ENCODE measurements at regions not wholly inside any gene's neighbourhood (a gene's known extent, or its start where the extent isn't known, plus 50 kb on each side); places are given as distances from the start of the nearest gene placed in this dataset.

- BruUV-seq (replicated peaks) = no TSS peak
- H3K4me3 ChIP-seq = no peak overlapping the region
- RAD21 ChIA-PET (ENCODE audit: unreplicated experiment) = no interaction called here
- SMC1A ChIA-PET (ENCODE audit: uncharacterized antibody, unreplicated experiment) = interaction anchor here (0.9 to 1.3 kb wide), 2 partner anchors 7 to 27 kb away, joined by 4 to 7 read pairs; no protein-coding TSS in a partner anchor
- H2AFZ ChIP-seq (ENCODE audit: control insufficient read depth, low read depth, low read length) = no peak overlapping the region
- in situ Hi-C loops (cut with MboI) = no loop called here
- TF ChIP-seq USF1 (IDR thresholded peaks at IDR 0.05; ENCODE audit: borderline replicate concordance, extremely low read length, insufficient read depth, low read depth, low read length) (no peak), SMC3 (IDR thresholded peaks at IDR 0.05; ENCODE audit: borderline replicate concordance, low read length) (no peak), TAF1 (IDR thresholded peaks at IDR 0.05; ENCODE audit: borderline replicate concordance, low read depth, low read length) (no peak), IRF5 (IDR thresholded peaks at IDR 0.05; ENCODE audit: borderline replicate concordance) (no peak), NFYB (IDR thresholded peaks at IDR 0.05; ENCODE audit: insufficient read depth, low read depth, low read length) (no peak), EED (IDR thresholded peaks at IDR 0.05; ENCODE audit: low read depth) (no peak), CEBPZ (IDR thresholded peaks at IDR 0.05; ENCODE audit: low read depth, low read length) (no peak), IRF3 (IDR thresholded peaks at IDR 0.05) (no peak), ZNF24 (IDR thresholded peaks at IDR 0.05) (no peak), YY1 (IDR thresholded peaks at IDR 0.05; ENCODE audit: low read depth, low read length) (no peak), RUNX3 (IDR thresholded peaks at IDR 0.05; ENCODE audit: low read length) (no peak), BHLHE40 (IDR thresholded peaks at IDR 0.05; ENCODE audit: borderline replicate concordance in 1 of 2, low read depth in 2 of 2, low read length in 1 of 2) (no peak), REST (IDR thresholded peaks at IDR 0.05; ENCODE audit: low read depth, low read length) (no peak)
- H3K27me3 ChIP-seq (replicated peaks in 1 of 2; ENCODE audit: control insufficient read depth in 2 of 2, insufficient read depth in 2 of 2, low read length in 1 of 2) = no peaks in the 10 kb centered on the region; a peak in 1 of 4 replicates
- CTCF ChIA-PET = interaction anchor here (1.0 kb wide), 1 partner anchor 30 kb away, joined by 3 read pairs; no protein-coding TSS in a partner anchor
- no peaks in the 10 kb centered on the region for H3K79me2 ChIP-seq (ENCODE audit: control insufficient read depth, insufficient read depth, low read length)
- no peaks in the 10 kb centered on the region for H4K20me1 ChIP-seq (ENCODE audit: control insufficient read depth, insufficient read depth)
- H3K9ac ChIP-seq (ENCODE audit: control insufficient read depth, insufficient read depth, low read length) = no peak overlapping the region
- H3K4me2 ChIP-seq (ENCODE audit: control insufficient read depth, insufficient read depth) = no peak overlapping the region
- no peaks in the 10 kb centered on the region for H3K36me3 ChIP-seq (ENCODE audit: control insufficient read depth in 2 of 2, insufficient read depth in 2 of 2, low read length in 1 of 2)
- intact Hi-C loops (cut with micrococcal nuclease; ENCODE audit: unreplicated experiment) = no loop called here
- H3K27ac ChIP-seq (ENCODE audit: control insufficient read depth, insufficient read depth) = no peak overlapping the region
- ATAC-seq (no peak), DNase-seq (ENCODE audit: low read depth, low spot score) (no peak), FAIRE-seq (no peak)
- no peaks in the 10 kb centered on the region for H3K4me1 ChIP-seq (ENCODE audit: control insufficient read depth, insufficient read depth, low read length)
- POLR2A ChIA-PET = no interaction called here
- WGBS (ENCODE audit: insufficient coverage, insufficient replicate concordance, low lambda C conversion rate, missing lambda C conversion rate) = 69% methylated on average over 1 of the region's 1 CpG
- H3K9me3 ChIP-seq (replicated peaks; ENCODE audit: control insufficient read depth, insufficient read depth, low read length) = no peaks in the 10 kb centered on the region
Observed at GRCh38 chr6:14757014-14757413, 488.9 kb upstream of the JARID2 start.

Measured in GM12878 (cell line).